Right ventricle myocardium superior (tissue), 1 donor: ENCODE measurements at regions not wholly inside any gene's neighbourhood (a gene's known extent, or its start where the extent isn't known, plus 50 kb on each side); places are given as distances from the start of the nearest gene placed in this dataset.

ENCODE experiments used
- ATAC-seq: fragments of 200-7000 bp; cut with Tn5 transposase; one replicate; pipeline ENCODE4 v1.9.1; 2020; ENCODE audit warnings: mild to moderate bottlenecking; ENCODE audit not compliant: poor library complexity
- DNase-seq: peaks from one replicate; pipeline ENCODE4 v3.0.0-alpha.2; 2020
- intact Hi-C: fragments of 100-400 bp; cut with DNase I; formaldehyde crosslinking; loops from one replicate; pipeline ENCODE4 v1.11.2; 2022
- donor health status: DM: no; HTN: yes; CAD: no; lungs with severe emphysema.

GRCh38 chr11:42066113-42066512 lies 606.7 kb upstream of the LRRC4C start:
- ATAC-seq: no peak
- DNase-seq: peak; percentile 58

GRCh38 chr11:42074306-42074705 lies 614.9 kb upstream of the LRRC4C start:
- DNase-seq (no peak), ATAC-seq (no peak)
- intact Hi-C loops: no loop called here

More at GRCh38 chr11:42066113-42066512, 606.7 kb upstream of the LRRC4C start:
- intact Hi-C loops: no loop called here

- intact Hi-C loops: no loop called here
- no peak for ATAC-seq
- no peak for DNase-seq
Observed at GRCh38 chr11:42075180-42075579, 615.7 kb upstream of the LRRC4C start.

- DNase-seq (no peak), ATAC-seq (no peak)
- intact Hi-C loops: no loop called here
Observed at GRCh38 chr11:42077794-42078193, 618.3 kb upstream of the LRRC4C start.

- intact Hi-C loops: no loop called here
- ATAC-seq: no peak
- DNase-seq: no peak
Observed at GRCh38 chr11:42085736-42086135, 626.3 kb upstream of the LRRC4C start.

- ATAC-seq (no peak), DNase-seq (no peak)
- intact Hi-C loops: no loop called here
Observed at GRCh38 chr11:42093541-42093940, 634.1 kb upstream of the LRRC4C start.

GRCh38 chr11:42098075-42098474 lies 638.6 kb upstream of the LRRC4C start:
- no peak for ATAC-seq
- intact Hi-C loops: no loop called here
- no peak for DNase-seq

GRCh38 chr11:42112866-42113265 lies 653.4 kb upstream of the LRRC4C start:
- ATAC-seq: no peak
- DNase-seq: no peak
- intact Hi-C loops: no loop called here

GRCh38 chr11:42114927-42115326 lies 655.5 kb upstream of the LRRC4C start:
- no peak for ATAC-seq
- intact Hi-C loops: no loop called here
- DNase-seq: no peak

GRCh38 chr11:42138454-42138853 lies 679.0 kb upstream of the LRRC4C start:
- DNase-seq: no peak
- intact Hi-C loops: no loop called here
- ATAC-seq: no peak

- DNase-seq (no peak), ATAC-seq (no peak)
- intact Hi-C loops: no loop called here
Observed at GRCh38 chr11:42145311-42145710, 685.9 kb upstream of the LRRC4C start.

- intact Hi-C loops: no loop called here
- DNase-seq (no peak), ATAC-seq (no peak)
Observed at GRCh38 chr11:42161886-42162285, 702.4 kb upstream of the LRRC4C start.

GRCh38 chr11:42169191-42169590 lies 709.7 kb upstream of the LRRC4C start:
- no peak for DNase-seq
- intact Hi-C loops: no loop called here
- no peak for ATAC-seq

- intact Hi-C loops: no loop called here
- DNase-seq: no peak
- no peak for ATAC-seq
Observed at GRCh38 chr11:42170601-42171000, 711.1 kb upstream of the LRRC4C start.

- no peak for ATAC-seq
- intact Hi-C loops: no loop called here
Observed at GRCh38 chr11:42171046-42171445, 711.6 kb upstream of the LRRC4C start.

GRCh38 chr11:42172441-42172840 lies 713.0 kb upstream of the LRRC4C start:
- intact Hi-C loops: no loop called here
- no peak for DNase-seq
- ATAC-seq: no peak

More at GRCh38 chr11:42171046-42171445, 711.6 kb upstream of the LRRC4C start:
- no peak for DNase-seq

GRCh38 chr11:42175203-42175602 lies 715.8 kb upstream of the LRRC4C start:
- intact Hi-C loops: no loop called here
- ATAC-seq: no peak
- no peak for DNase-seq

GRCh38 chr11:42179216-42179615 lies 719.8 kb upstream of the LRRC4C start:
- intact Hi-C loops: no loop called here
- no peak for ATAC-seq
- DNase-seq: no peak

- DNase-seq (no peak), ATAC-seq (no peak)
- intact Hi-C loops: no loop called here
Observed at GRCh38 chr11:42195289-42196013, 736.0 kb upstream of the LRRC4C start.

- intact Hi-C loops: no loop called here
- DNase-seq (no peak), ATAC-seq (no peak)
Observed at GRCh38 chr11:42200311-42200710, 740.9 kb upstream of the LRRC4C start.

GRCh38 chr11:42201603-42202148 lies 742.2 kb upstream of the LRRC4C start:
- no peak for DNase-seq
- intact Hi-C loops: no loop called here

More at GRCh38 chr11:42201603-42202148, 742.2 kb upstream of the LRRC4C start:
- ATAC-seq: no peak
